Lower leg skin (tissue), 4 donors: ENCODE measurements at regions not wholly inside any gene's neighbourhood (a gene's known extent, or its start where the extent isn't known, plus 50 kb on each side); places are given as distances from the start of the nearest gene placed in this dataset.

Experiments
- DNase-seq, 2 donors: peaks; one replicate each; pipeline ENCODE4 v3.0.0-alpha.2; 2019; ENCODE audit warnings: low spot score in 2 of 2
- H3K4me3 ChIP-seq: fragments of 200-600 bp; sonication (generic); 2 replicates; pipeline ENCODE4 v1.5.1; 2017; ENCODE audit warnings: mild to moderate bottlenecking, low read depth; ENCODE audit not compliant: poor library complexity, severe bottlenecking
- CTCF ChIP-seq, 3 donors: fragments of 450-650 bp; IDR thresholded peaks; one replicate each; pipeline ENCODE4 v1.5.1; 2016; ENCODE audit warnings: antibody characterized with exemption in 3 of 3, mild to moderate bottlenecking in 3 of 3, moderate library complexity in 2 of 3
- POLR2A ChIP-seq, 2 donors: fragments of 450-650 bp; IDR thresholded peaks; one replicate each; pipeline ENCODE4 v1.6.1; 2016 to 2017; ENCODE audit warnings: antibody characterized with exemption in 2 of 2, mild to moderate bottlenecking in 1 of 2, moderate library complexity in 1 of 2
- WGBS, 2 donors: methylation state at CpG; one replicate each; pipeline ENCODE4 v1.1.5; 2018; 5-methylcytosine and 5-hydroxymethylcytosine counted together
- intact Hi-C: fragments of 100-400 bp; cut with DNase I; formaldehyde crosslinking; loops from one replicate; pipeline ENCODE4 v1.15.0; 2023; ENCODE audit warnings: low total_unique reads

GRCh38 chr4:110877778-110878370 lies 255.0 kb upstream of the PITX2 start:
- WGBS, 2 donors, result 66 to 69% methylated on average over 2 of the region's 2 CpGs
- TF ChIP-seq POLR2A (IDR thresholded peaks at IDR 0.05) (no peak), CTCF (IDR thresholded peaks at IDR 0.05) (no peak)
- no peak for DNase-seq
- H3K4me3 ChIP-seq, result no peak overlapping the region
- intact Hi-C loops, result no loop called here

- intact Hi-C loops, result no loop called here
- WGBS, 2 donors, result 78 to 88% methylated on average over 2 of the region's 2 CpGs
Observed at GRCh38 chr4:110878413-110878812, 255.5 kb upstream of the PITX2 start.

GRCh38 chr4:110878956-110879355 lies 256.1 kb upstream of the PITX2 start:
- 87 to 90% methylated on average over 3 of the region's 3 CpGs for WGBS, 2 donors
- TF ChIP-seq CTCF (IDR thresholded peaks at IDR 0.05) (no peak), POLR2A (IDR thresholded peaks at IDR 0.05) (no peak)
- intact Hi-C loops, result no loop called here
- no peak for DNase-seq
- no peak overlapping the region for H3K4me3 ChIP-seq

More at GRCh38 chr4:110878413-110878812, 255.5 kb upstream of the PITX2 start:
- no peak overlapping the region for H3K4me3 ChIP-seq
- TF ChIP-seq CTCF (IDR thresholded peaks at IDR 0.05), result no peak
- TF ChIP-seq POLR2A (IDR thresholded peaks at IDR 0.05), result no peak
- no peak for DNase-seq

- 77 to 87% methylated on average over 6 of the region's 6 CpGs for WGBS, 2 donors
- intact Hi-C loops, result no loop called here
- H3K4me3 ChIP-seq, result no peak overlapping the region
- no peak for DNase-seq
- TF ChIP-seq POLR2A (IDR thresholded peaks at IDR 0.05) (no peak), CTCF (IDR thresholded peaks at IDR 0.05) (no peak)
Observed at GRCh38 chr4:110886270-110886669, 263.4 kb upstream of the PITX2 start.

GRCh38 chr4:110886856-110887255 lies 264.0 kb upstream of the PITX2 start:
- 94 to 95% methylated on average over 8 of the region's 8 CpGs for WGBS, 2 donors
- no peak for DNase-seq
- TF ChIP-seq CTCF (IDR thresholded peaks at IDR 0.05) (no peak), POLR2A (IDR thresholded peaks at IDR 0.05) (no peak)
- no peak overlapping the region for H3K4me3 ChIP-seq
- intact Hi-C loops, result no loop called here

- intact Hi-C loops, result no loop called here
- TF ChIP-seq POLR2A (IDR thresholded peaks at IDR 0.05), result no peak
- no peak for TF ChIP-seq CTCF (IDR thresholded peaks at IDR 0.05)
- WGBS, 2 donors, result 52 to 59% methylated on average over 5 of the region's 5 CpGs
Observed at GRCh38 chr4:110897784-110898183, 274.9 kb upstream of the PITX2 start.

More at GRCh38 chr4:110897784-110898183, 274.9 kb upstream of the PITX2 start:
- no peak for DNase-seq
- H3K4me3 ChIP-seq, result no peak overlapping the region
